ENCODE measurements at regions not wholly inside any gene's neighbourhood (a gene's known extent, or its start where the extent isn't known, plus 50 kb on each side); places are given as distances from the start of the nearest gene placed in this dataset.

DNA sequence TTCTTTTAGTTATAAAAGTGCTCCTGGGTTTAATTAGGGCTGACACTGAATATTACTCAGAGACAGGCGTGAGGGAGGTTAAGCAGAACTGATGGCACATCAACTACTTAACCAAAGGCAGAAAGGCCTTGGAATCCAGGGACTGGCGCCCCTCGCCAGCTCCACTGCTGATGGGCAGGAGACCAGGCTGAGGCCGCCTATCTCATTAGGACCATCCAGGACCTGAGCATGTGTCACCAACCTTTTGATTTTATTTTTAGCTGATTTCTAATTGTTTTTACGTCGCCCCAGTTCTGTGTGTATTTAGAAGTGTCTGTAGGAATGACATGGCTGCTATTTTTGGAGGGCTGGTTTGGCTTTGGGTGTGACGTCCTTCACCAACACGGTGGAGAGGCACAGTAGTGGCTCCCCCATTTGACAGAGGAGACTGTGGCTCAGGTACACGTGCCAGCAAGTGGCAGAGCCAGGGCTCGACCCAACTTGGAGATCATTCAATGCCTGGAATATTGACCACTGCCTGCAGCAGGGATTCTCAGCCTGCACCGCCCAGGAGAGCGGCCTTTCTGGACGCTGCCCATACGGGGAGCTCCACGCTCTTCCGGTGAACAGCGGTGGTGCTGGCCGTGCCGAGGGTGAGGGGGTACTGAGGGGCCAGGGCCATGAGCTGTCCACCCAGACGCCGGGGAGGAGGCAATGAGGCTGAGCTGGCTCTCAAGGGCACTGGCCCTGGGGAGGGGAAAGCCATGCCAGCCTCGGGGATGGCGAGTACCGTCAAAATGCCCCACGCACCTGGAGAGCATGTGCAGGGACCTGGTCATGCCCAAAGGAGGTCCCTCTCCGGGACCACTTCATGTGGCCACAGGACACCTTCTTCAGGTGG is 205.7 kb downstream of the ASB1 start:
- TF ChIP-seq EZH2phosphoT487 (IDR thresholded peaks at IDR 0.05; ENCODE audit: low read depth) = no peak
- TF ChIP-seq, protein P1, sequence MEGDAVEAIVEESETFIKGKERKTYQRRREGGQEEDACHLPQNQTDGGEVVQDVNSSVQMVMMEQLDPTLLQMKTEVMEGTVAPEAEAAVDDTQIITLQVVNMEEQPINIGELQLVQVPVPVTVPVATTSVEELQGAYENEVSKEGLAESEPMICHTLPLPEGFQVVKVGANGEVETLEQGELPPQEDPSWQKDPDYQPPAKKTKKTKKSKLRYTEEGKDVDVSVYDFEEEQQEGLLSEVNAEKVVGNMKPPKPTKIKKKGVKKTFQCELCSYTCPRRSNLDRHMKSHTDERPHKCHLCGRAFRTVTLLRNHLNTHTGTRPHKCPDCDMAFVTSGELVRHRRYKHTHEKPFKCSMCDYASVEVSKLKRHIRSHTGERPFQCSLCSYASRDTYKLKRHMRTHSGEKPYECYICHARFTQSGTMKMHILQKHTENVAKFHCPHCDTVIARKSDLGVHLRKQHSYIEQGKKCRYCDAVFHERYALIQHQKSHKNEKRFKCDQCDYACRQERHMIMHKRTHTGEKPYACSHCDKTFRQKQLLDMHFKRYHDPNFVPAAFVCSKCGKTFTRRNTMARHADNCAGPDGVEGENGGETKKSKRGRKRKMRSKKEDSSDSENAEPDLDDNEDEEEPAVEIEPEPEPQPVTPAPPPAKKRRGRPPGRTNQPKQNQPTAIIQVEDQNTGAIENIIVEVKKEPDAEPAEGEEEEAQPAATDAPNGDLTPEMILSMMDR (IDR thresholded peaks at IDR 0.05; ENCODE audit: low read depth, low read length) = no peak
